ENCODE measurements at regions not wholly inside any gene's neighbourhood (a gene's known extent, or its start where the extent isn't known, plus 50 kb on each side); places are given as distances from the start of the nearest gene placed in this dataset.
A peak's percentile ranks its signal among the peaks of the same experiment; 100 is the strongest.
"Not testable (repeated sequence)": the region's sequence is repeated elsewhere in the genome, so short reads cannot be mapped to it uniquely, and the experiment has no call there.

DNA sequence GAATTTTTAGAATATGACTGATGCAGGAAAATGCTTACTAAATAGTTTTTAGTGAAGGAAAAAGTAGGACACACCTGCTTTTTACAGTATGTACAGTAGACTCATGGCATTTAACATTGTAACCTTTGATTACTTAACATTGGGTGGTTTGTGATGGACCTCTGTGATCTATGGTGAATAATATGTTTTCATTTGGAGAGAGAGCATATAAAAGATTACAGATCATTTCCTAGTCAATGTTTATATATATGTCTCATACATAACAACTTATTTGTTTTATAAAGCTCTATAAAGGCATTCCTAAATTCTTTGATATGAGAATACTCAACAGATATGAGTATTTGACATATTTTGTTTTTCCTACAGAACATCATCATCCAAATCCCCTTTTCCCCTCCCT lies 129.3 kb upstream of the PDE7B start:
- intact Hi-C loops (cut with DNase I): no loop called here
- H3K9me3 ChIP-seq: peaks cover 0 to 7% (median 0%) of the 10 kb centered on the region in 3 donors
- ATAC-seq (no peak), DNase-seq (no peak)
- H3K4me1 ChIP-seq: no peaks in the 10 kb centered on the region
- TF ChIP-seq POLR2A (IDR thresholded peaks at IDR 0.05): no peak
- TF ChIP-seq, protein P1, sequence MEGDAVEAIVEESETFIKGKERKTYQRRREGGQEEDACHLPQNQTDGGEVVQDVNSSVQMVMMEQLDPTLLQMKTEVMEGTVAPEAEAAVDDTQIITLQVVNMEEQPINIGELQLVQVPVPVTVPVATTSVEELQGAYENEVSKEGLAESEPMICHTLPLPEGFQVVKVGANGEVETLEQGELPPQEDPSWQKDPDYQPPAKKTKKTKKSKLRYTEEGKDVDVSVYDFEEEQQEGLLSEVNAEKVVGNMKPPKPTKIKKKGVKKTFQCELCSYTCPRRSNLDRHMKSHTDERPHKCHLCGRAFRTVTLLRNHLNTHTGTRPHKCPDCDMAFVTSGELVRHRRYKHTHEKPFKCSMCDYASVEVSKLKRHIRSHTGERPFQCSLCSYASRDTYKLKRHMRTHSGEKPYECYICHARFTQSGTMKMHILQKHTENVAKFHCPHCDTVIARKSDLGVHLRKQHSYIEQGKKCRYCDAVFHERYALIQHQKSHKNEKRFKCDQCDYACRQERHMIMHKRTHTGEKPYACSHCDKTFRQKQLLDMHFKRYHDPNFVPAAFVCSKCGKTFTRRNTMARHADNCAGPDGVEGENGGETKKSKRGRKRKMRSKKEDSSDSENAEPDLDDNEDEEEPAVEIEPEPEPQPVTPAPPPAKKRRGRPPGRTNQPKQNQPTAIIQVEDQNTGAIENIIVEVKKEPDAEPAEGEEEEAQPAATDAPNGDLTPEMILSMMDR (IDR thresholded peaks at IDR 0.05): no peak
- H3K36me3 ChIP-seq (replicated peaks in 1 of 2; ENCODE audit: insufficient read depth in 1 of 2, low read depth in 2 of 2): no peaks in the 10 kb centered on the region
- H3K27me3 ChIP-seq: no peaks in the 10 kb centered on the region
- H3K4me3 ChIP-seq: no peak overlapping the region
- H3K27ac ChIP-seq: peak overlapping the region in 1 of 4 donors; percentile 4

GRCh38 chr6:135722679-135723078 lies 128.8 kb upstream of the PDE7B start:
- Histone ChIP-seq H3K27me3 (no peaks in the 10 kb centered on the region), H3K4me1 (no peaks in the 10 kb centered on the region), H3K4me3 (no peak overlapping the region), H3K27ac (peak overlapping the region in 2 of 4 donors; percentile 4 to 15), H3K36me3 (replicated peaks in 1 of 2; ENCODE audit: insufficient read depth in 1 of 2, low read depth in 2 of 2) (no peaks in the 10 kb centered on the region), H3K9me3 (peaks cover 0 to 7% (median 0%) of the 10 kb centered on the region in 3 donors)
- DNase-seq (peak in 2 of 4 donors; percentile 42 to 48), ATAC-seq (peak; percentile 74)
- no peak for TF ChIP-seq POLR2A (IDR thresholded peaks at IDR 0.05)
- TF ChIP-seq, protein P1 (IDR thresholded peaks at IDR 0.05): no peak
- 40 to 50% methylated on average over 5 of the region's 5 CpGs for WGBS, 2 donors
- intact Hi-C loops (cut with DNase I): no loop called here

DNA sequence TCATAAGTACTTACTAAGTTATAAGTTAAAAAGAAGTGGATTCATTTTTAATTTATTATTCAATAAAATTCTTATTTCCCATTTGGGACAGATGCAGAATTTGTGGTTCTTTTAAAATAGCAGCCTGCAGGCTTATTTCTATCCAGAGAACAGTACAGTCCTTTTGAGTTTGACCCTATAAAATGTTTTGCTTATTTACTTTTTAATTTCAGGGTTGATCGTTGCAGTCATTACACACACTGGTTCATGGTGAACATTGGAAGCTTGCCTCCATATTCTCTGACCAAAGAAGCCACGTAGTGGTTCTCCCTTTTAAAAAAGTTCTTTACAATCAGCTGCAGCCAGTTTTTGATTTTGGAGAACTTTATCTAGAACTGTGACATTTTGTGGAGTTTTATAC lies 122.9 kb upstream of the PDE7B start:
- TF ChIP-seq POLR2A (IDR thresholded peaks at IDR 0.05): no peak
- TF ChIP-seq, protein P1 (IDR thresholded peaks at IDR 0.05): no peak
- peaks cover 0 to 7% (median 0%) of the 10 kb centered on the region in 3 donors for H3K9me3 ChIP-seq
- H3K36me3 ChIP-seq (replicated peaks in 1 of 2; ENCODE audit: insufficient read depth in 1 of 2, low read depth in 2 of 2): no peaks in the 10 kb centered on the region
- intact Hi-C loops (cut with DNase I): no loop called here
- H3K27ac ChIP-seq: no peak overlapping the region
- no peak overlapping the region for H3K4me3 ChIP-seq
- no peaks in the 10 kb centered on the region for H3K4me1 ChIP-seq
- H3K27me3 ChIP-seq: no peaks in the 10 kb centered on the region
- no peak for DNase-seq
- 64 to 73% methylated on average over 2 of the region's 2 CpGs for WGBS, 2 donors
- no peak for ATAC-seq

- Histone ChIP-seq H3K9me3 (peaks cover 0 to 1% (median 0%) of the 10 kb centered on the region in 3 donors), H3K27ac (no peak overlapping the region), H3K4me3 (no peak overlapping the region), H3K36me3 (replicated peaks in 1 of 2; ENCODE audit: insufficient read depth in 1 of 2, low read depth in 2 of 2) (no peaks in the 10 kb centered on the region), H3K27me3 (no peaks in the 10 kb centered on the region), H3K4me1 (no peaks in the 10 kb centered on the region)
- ATAC-seq (no peak), DNase-seq (no peak)
- intact Hi-C loops (cut with DNase I): no loop called here
- no peak for TF ChIP-seq POLR2A (IDR thresholded peaks at IDR 0.05)
- TF ChIP-seq, protein P1 (IDR thresholded peaks at IDR 0.05): no peak
- WGBS, 2 donors: 90 to 95% methylated on average over 3 of the region's 3 CpGs
Observed at GRCh38 chr6:135731116-135731515, 120.4 kb upstream of the PDE7B start.

DNA sequence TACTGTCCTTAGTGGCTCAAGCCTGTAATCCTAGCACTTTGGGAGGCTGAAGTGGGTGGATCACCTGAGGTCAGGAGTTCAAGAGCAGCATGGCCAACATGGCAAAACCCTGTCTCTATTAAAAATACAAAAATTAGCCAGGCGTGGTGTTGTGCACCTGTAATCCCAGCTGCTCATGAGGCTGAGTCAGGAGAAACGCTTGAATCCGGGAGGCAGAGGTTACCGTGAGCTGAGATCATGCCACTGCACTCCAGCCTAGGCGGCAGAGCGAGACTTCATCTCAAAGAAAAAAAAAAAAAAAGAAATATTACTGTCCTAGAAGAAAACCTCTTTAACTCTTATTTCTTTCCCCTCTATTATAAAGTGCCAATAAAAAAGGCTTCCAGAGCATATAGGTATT lies 115.2 kb upstream of the PDE7B start:
- H3K27ac ChIP-seq; DNase-seq; ATAC-seq; H3K4me1 ChIP-seq; H3K27me3 ChIP-seq; H3K4me3 ChIP-seq; H3K36me3 ChIP-seq (replicated peaks in 1 of 2; ENCODE audit: insufficient read depth in 1 of 2, low read depth in 2 of 2); H3K9me3 ChIP-seq; intact Hi-C loops (cut with DNase I): not testable (repeated sequence)
- WGBS, 2 donors: 92 to 97% methylated on average over 6 of the region's 6 CpGs

All from body of pancreas (tissue), 4 donors.